ENCODE measurements at regions not wholly inside any gene's neighbourhood (a gene's known extent, or its start where the extent isn't known, plus 50 kb on each side); places are given as distances from the start of the nearest gene placed in this dataset.

- no peaks in the 10 kb centered on the region for H3K27me3 ChIP-seq (ENCODE audit: insufficient read depth, low read length)
- H3K9ac ChIP-seq (ENCODE audit: low read length) = no peak overlapping the region
- H3K4me2 ChIP-seq (ENCODE audit: low read length) = no peak overlapping the region
- TF ChIP-seq, protein P1, sequence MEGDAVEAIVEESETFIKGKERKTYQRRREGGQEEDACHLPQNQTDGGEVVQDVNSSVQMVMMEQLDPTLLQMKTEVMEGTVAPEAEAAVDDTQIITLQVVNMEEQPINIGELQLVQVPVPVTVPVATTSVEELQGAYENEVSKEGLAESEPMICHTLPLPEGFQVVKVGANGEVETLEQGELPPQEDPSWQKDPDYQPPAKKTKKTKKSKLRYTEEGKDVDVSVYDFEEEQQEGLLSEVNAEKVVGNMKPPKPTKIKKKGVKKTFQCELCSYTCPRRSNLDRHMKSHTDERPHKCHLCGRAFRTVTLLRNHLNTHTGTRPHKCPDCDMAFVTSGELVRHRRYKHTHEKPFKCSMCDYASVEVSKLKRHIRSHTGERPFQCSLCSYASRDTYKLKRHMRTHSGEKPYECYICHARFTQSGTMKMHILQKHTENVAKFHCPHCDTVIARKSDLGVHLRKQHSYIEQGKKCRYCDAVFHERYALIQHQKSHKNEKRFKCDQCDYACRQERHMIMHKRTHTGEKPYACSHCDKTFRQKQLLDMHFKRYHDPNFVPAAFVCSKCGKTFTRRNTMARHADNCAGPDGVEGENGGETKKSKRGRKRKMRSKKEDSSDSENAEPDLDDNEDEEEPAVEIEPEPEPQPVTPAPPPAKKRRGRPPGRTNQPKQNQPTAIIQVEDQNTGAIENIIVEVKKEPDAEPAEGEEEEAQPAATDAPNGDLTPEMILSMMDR (IDR thresholded peaks at IDR 0.05; ENCODE audit: low read length) = no peak
- TF ChIP-seq EZH2 (IDR thresholded peaks at IDR 0.05; ENCODE audit: borderline replicate concordance, low read length) = no peak
- no peaks in the 10 kb centered on the region for H4K20me1 ChIP-seq (ENCODE audit: insufficient read depth, low read length)
- no peak overlapping the region for H3K27ac ChIP-seq (ENCODE audit: low read depth, low read length, poor library complexity, severe bottlenecking)
- H3K9me2 ChIP-seq (ENCODE audit: low read depth, low read length) = no peaks in the 10 kb centered on the region
- no peaks in the 10 kb centered on the region for H3F3A ChIP-seq (ENCODE audit: insufficient read depth, low read length)
- no peaks in the 10 kb centered on the region for H3K36me3 ChIP-seq (ENCODE audit: insufficient read depth, low read length)
- H2AFZ ChIP-seq (ENCODE audit: low read length) = no peak overlapping the region
- H3K79me2 ChIP-seq (ENCODE audit: insufficient read depth, low read length) = no peaks in the 10 kb centered on the region
- H3K9me3 ChIP-seq (ENCODE audit: low read length) = no peaks in the 10 kb centered on the region
- H3K4me3 ChIP-seq (ENCODE audit: low read depth, low read length, poor library complexity, severe bottlenecking) = no peak overlapping the region
- no peaks in the 10 kb centered on the region for H3K4me1 ChIP-seq (ENCODE audit: insufficient read depth, low read length, severe bottlenecking)
Observed at GRCh38 chr10:83673316-83673715, 466.0 kb upstream of the GHITM start.

DNA sequence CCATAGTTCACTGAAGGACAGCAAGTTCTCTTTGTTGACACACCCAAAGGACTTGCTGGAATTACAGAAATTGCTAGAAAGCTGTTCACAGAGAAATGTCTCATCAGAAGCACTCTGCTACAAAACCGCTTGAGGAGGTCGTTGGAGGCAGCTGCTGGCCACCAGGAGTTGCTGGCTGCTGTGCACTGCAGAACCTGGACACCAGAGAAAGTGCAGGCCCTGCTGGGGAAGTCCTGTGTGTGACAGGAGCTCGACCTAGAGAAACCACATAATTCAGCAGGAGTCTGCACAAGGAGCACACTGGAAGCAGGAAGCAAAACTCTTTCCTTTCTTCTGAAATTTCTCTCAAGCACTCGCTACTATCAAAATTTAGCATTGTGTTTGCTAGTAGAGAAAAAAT lies 461.5 kb upstream of the GHITM start:
- H3K27me3 ChIP-seq (ENCODE audit: insufficient read depth, low read length) = no peaks in the 10 kb centered on the region
- H3K27ac ChIP-seq (ENCODE audit: low read depth, low read length, poor library complexity, severe bottlenecking) = no peak overlapping the region
- TF ChIP-seq EZH2 (IDR thresholded peaks at IDR 0.05; ENCODE audit: borderline replicate concordance, low read length) = no peak
- TF ChIP-seq, protein P1 (IDR thresholded peaks at IDR 0.05; ENCODE audit: low read length) = no peak
- H3K36me3 ChIP-seq (ENCODE audit: insufficient read depth, low read length) = no peaks in the 10 kb centered on the region
- no peaks in the 10 kb centered on the region for H3F3A ChIP-seq (ENCODE audit: insufficient read depth, low read length)
- H3K4me2 ChIP-seq (ENCODE audit: low read length) = no peak overlapping the region
- no peaks in the 10 kb centered on the region for H4K20me1 ChIP-seq (ENCODE audit: insufficient read depth, low read length)
- no peaks in the 10 kb centered on the region for H3K79me2 ChIP-seq (ENCODE audit: insufficient read depth, low read length)
- H2AFZ ChIP-seq (ENCODE audit: low read length) = no peak overlapping the region
- peaks cover 8% of the 10 kb centered on the region for H3K4me1 ChIP-seq (ENCODE audit: insufficient read depth, low read length, severe bottlenecking)
- no peak overlapping the region for H3K4me3 ChIP-seq (ENCODE audit: low read depth, low read length, poor library complexity, severe bottlenecking)
- no peaks in the 10 kb centered on the region for H3K9me3 ChIP-seq (ENCODE audit: low read length)
- no peak overlapping the region for H3K9ac ChIP-seq (ENCODE audit: low read length)
- no peaks in the 10 kb centered on the region for H3K9me2 ChIP-seq (ENCODE audit: low read depth, low read length)

GRCh38 chr10:83678850-83679249 lies 460.5 kb upstream of the GHITM start:
- Histone ChIP-seq H3K9ac (ENCODE audit: low read length) (no peak overlapping the region), H3K9me2 (ENCODE audit: low read depth, low read length) (no peaks in the 10 kb centered on the region)

More at GRCh38 chr10:83678850-83679249, 460.5 kb upstream of the GHITM start:
- Histone ChIP-seq H3K4me1 (ENCODE audit: insufficient read depth, low read length, severe bottlenecking) (peaks cover 8% of the 10 kb centered on the region), H3K36me3 (ENCODE audit: insufficient read depth, low read length) (no peaks in the 10 kb centered on the region), H3K9me3 (ENCODE audit: low read length) (no peaks in the 10 kb centered on the region), H3K27me3 (ENCODE audit: insufficient read depth, low read length) (no peaks in the 10 kb centered on the region), H2AFZ (ENCODE audit: low read length) (no peak overlapping the region), H3K79me2 (ENCODE audit: insufficient read depth, low read length) (no peaks in the 10 kb centered on the region), H4K20me1 (ENCODE audit: insufficient read depth, low read length) (no peaks in the 10 kb centered on the region), H3K4me2 (ENCODE audit: low read length) (no peak overlapping the region), H3F3A (ENCODE audit: insufficient read depth, low read length) (no peaks in the 10 kb centered on the region), H3K27ac (ENCODE audit: low read depth, low read length, poor library complexity, severe bottlenecking) (no peak overlapping the region), H3K4me3 (ENCODE audit: low read depth, low read length, poor library complexity, severe bottlenecking) (no peak overlapping the region)
- no peak for TF ChIP-seq EZH2 (IDR thresholded peaks at IDR 0.05; ENCODE audit: borderline replicate concordance, low read length)
- TF ChIP-seq, protein P1 (IDR thresholded peaks at IDR 0.05; ENCODE audit: low read length) = no peak

Data from OCI-LY1 (cell line).